ENCODE measurements at regions not wholly inside any gene's neighbourhood (a gene's known extent, or its start where the extent isn't known, plus 50 kb on each side); places are given as distances from the start of the nearest gene placed in this dataset.

GRCh38 chr11:113584371-113584770 lies 109.2 kb upstream of the DRD2 start:
- no peak for DNase-seq (ENCODE audit: low read depth, low spot score)
- WGBS (ENCODE audit: insufficient coverage, insufficient read length), result no CpG with 5 or more reads among the region's 6 CpGs
- Histone ChIP-seq H3K36me3 (ENCODE audit: control insufficient read depth, insufficient read depth, low read length) (no peaks in the 10 kb centered on the region), H3K9me3 (ENCODE audit: control insufficient read depth, insufficient read depth, low read length) (no peaks in the 10 kb centered on the region), H3K27ac (ENCODE audit: low read length) (no peak overlapping the region), H3K27me3 (ENCODE audit: control insufficient read depth, insufficient read depth, low read length) (no peaks in the 10 kb centered on the region), H3K4me1 (ENCODE audit: control insufficient read depth, insufficient read depth, low read length) (no peaks in the 10 kb centered on the region), H3K4me3 (ENCODE audit: low read length) (no peak overlapping the region)

- H3K27me3 ChIP-seq (ENCODE audit: control insufficient read depth, insufficient read depth, low read length), result no peaks in the 10 kb centered on the region
- H3K36me3 ChIP-seq (ENCODE audit: control insufficient read depth, insufficient read depth, low read length), result no peaks in the 10 kb centered on the region
- WGBS (ENCODE audit: insufficient coverage, insufficient read length), result no CpG with 5 or more reads among the region's 3 CpGs
Observed at GRCh38 chr11:113581713-113582112, 106.5 kb upstream of the DRD2 start.

GRCh38 chr11:113579292-113579940 lies 104.2 kb upstream of the DRD2 start:
- Histone ChIP-seq H3K27me3 (ENCODE audit: control insufficient read depth, insufficient read depth, low read length) (no peaks in the 10 kb centered on the region), H3K9me3 (ENCODE audit: control insufficient read depth, insufficient read depth, low read length) (no peaks in the 10 kb centered on the region), H3K27ac (ENCODE audit: low read length) (no peak overlapping the region), H3K4me3 (ENCODE audit: low read length) (no peak overlapping the region), H3K36me3 (ENCODE audit: control insufficient read depth, insufficient read depth, low read length) (no peaks in the 10 kb centered on the region), H3K4me1 (ENCODE audit: control insufficient read depth, insufficient read depth, low read length) (peaks cover 4% of the 10 kb centered on the region; the same call in 1 of the 2 replicates)
- no peak for DNase-seq (ENCODE audit: low read depth, low spot score)
- no CpG with 5 or more reads among the region's 11 CpGs for WGBS (ENCODE audit: insufficient coverage, insufficient read length)

More at GRCh38 chr11:113581713-113582112, 106.5 kb upstream of the DRD2 start:
- Histone ChIP-seq H3K27ac (ENCODE audit: low read length) (no peak overlapping the region), H3K9me3 (ENCODE audit: control insufficient read depth, insufficient read depth, low read length) (no peaks in the 10 kb centered on the region), H3K4me3 (ENCODE audit: low read length) (no peak overlapping the region), H3K4me1 (ENCODE audit: control insufficient read depth, insufficient read depth, low read length) (peaks cover 4% of the 10 kb centered on the region; the same call in 1 of the 2 replicates)
- no peak for DNase-seq (ENCODE audit: low read depth, low spot score)

DNA sequence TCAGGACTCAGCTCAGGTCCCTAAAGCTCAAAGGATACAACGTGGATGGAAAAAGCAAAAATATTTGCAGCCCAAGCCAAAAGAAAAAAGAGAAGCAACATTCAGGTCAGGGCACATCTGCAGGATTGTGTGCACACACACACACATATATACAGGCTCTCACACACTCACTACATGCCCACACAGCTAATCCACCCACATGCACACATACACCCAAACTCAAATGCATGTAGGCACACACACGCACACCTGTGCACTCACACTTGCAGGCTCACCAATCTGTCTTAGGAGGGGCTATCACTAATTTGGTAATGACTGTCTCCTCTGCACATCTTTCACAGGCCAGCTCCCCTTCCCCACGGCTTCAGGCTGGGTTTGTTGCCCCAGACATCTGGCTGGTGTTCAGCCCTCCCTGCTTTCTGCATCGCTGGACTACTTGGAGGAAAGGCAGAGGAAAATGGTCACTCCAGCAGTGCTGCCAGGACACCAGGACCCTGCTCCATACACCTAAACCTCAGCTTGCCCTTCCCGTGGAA lies 103.6 kb upstream of the DRD2 start:
- no peaks in the 10 kb centered on the region for H3K9me3 ChIP-seq (ENCODE audit: control insufficient read depth, insufficient read depth, low read length)
- peaks cover 4% of the 10 kb centered on the region; the same call in 1 of the 2 replicates for H3K4me1 ChIP-seq (ENCODE audit: control insufficient read depth, insufficient read depth, low read length)
- H3K27ac ChIP-seq (ENCODE audit: low read length), result no peak overlapping the region
- DNase-seq (ENCODE audit: low read depth, low spot score), result no peak
- WGBS (ENCODE audit: insufficient coverage, insufficient read length), result no CpG with 5 or more reads among the region's 5 CpGs
- H3K27me3 ChIP-seq (ENCODE audit: control insufficient read depth, insufficient read depth, low read length), result no peaks in the 10 kb centered on the region
- H3K36me3 ChIP-seq (ENCODE audit: control insufficient read depth, insufficient read depth, low read length), result no peaks in the 10 kb centered on the region
- H3K4me3 ChIP-seq (ENCODE audit: low read length), result no peak overlapping the region

- no peak for DNase-seq (ENCODE audit: low read depth, low spot score)
- Histone ChIP-seq H3K9me3 (ENCODE audit: control insufficient read depth, insufficient read depth, low read length) (no peaks in the 10 kb centered on the region), H3K27ac (ENCODE audit: low read length) (no peak overlapping the region), H3K27me3 (ENCODE audit: control insufficient read depth, insufficient read depth, low read length) (no peaks in the 10 kb centered on the region), H3K4me1 (ENCODE audit: control insufficient read depth, insufficient read depth, low read length) (peaks cover 4% of the 10 kb centered on the region; the same call in 1 of the 2 replicates), H3K36me3 (ENCODE audit: control insufficient read depth, insufficient read depth, low read length) (no peaks in the 10 kb centered on the region), H3K4me3 (ENCODE audit: low read length) (no peak overlapping the region)
- no CpG with 5 or more reads among the region's 1 CpG for WGBS (ENCODE audit: insufficient coverage, insufficient read length)
Observed at GRCh38 chr11:113578033-113578380, 102.8 kb upstream of the DRD2 start.

DNA sequence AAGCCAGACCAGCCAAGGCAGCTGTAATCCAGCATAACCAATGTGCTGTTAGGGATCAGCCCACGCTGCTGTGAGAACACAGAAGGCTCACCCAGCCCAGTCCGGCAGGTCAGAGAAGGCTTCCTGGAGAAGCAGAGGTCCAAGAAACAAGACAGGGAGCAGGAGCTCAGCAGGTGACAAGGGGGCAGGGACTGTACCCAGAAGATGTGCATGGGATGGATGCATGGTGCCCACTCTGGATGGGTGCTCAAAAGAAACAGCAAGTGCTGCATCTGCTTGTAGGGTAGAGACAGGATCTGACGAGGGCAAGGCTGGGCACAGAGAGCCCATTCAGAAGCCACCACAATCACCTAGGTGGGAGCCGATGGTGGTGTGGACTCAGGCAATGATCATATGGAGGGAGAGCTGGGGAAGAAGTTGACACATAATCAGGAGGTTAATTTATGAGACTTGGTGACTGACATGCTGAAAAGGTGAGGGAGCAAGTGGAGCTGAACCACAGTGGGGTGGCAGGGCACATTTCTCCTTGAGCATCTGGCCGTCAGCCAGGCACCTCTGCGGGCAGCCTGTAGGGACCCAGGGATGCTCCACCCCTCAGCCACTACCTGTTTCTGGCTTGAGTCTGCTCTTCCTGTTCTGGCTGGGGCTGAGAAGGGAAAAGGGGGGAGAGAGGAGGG lies 102.3 kb upstream of the DRD2 start:
- H3K27me3 ChIP-seq (ENCODE audit: control insufficient read depth, insufficient read depth, low read length), result no peaks in the 10 kb centered on the region
- no peak overlapping the region for H3K27ac ChIP-seq (ENCODE audit: low read length)
- peaks cover 4% of the 10 kb centered on the region; the same call in 1 of the 2 replicates for H3K4me1 ChIP-seq (ENCODE audit: control insufficient read depth, insufficient read depth, low read length)
- no peaks in the 10 kb centered on the region for H3K9me3 ChIP-seq (ENCODE audit: control insufficient read depth, insufficient read depth, low read length)
- no CpG with 5 or more reads among the region's 6 CpGs for WGBS (ENCODE audit: insufficient coverage, insufficient read length)
- no peak overlapping the region for H3K4me3 ChIP-seq (ENCODE audit: low read length)
- no peaks in the 10 kb centered on the region for H3K36me3 ChIP-seq (ENCODE audit: control insufficient read depth, insufficient read depth, low read length)
- DNase-seq (ENCODE audit: low read depth, low spot score), result no peak

- DNase-seq (ENCODE audit: low read depth, low spot score), result no peak
- Histone ChIP-seq H3K27me3 (ENCODE audit: control insufficient read depth, insufficient read depth, low read length) (no peaks in the 10 kb centered on the region), H3K4me1 (ENCODE audit: control insufficient read depth, insufficient read depth, low read length) (peaks cover 4% of the 10 kb centered on the region; the same call in 1 of the 2 replicates), H3K9me3 (ENCODE audit: control insufficient read depth, insufficient read depth, low read length) (no peaks in the 10 kb centered on the region), H3K27ac (ENCODE audit: low read length) (no peak overlapping the region), H3K36me3 (ENCODE audit: control insufficient read depth, insufficient read depth, low read length) (no peaks in the 10 kb centered on the region), H3K4me3 (ENCODE audit: low read length) (no peak overlapping the region)
- WGBS (ENCODE audit: insufficient coverage, insufficient read length), result no CpG with 5 or more reads among the region's 2 CpGs
Observed at GRCh38 chr11:113574586-113574985, 99.4 kb upstream of the DRD2 start.

GRCh38 chr11:113574171-113574570 lies 99.0 kb upstream of the DRD2 start:
- Histone ChIP-seq H3K4me3 (ENCODE audit: low read length) (no peak overlapping the region), H3K27ac (ENCODE audit: low read length) (no peak overlapping the region), H3K9me3 (ENCODE audit: control insufficient read depth, insufficient read depth, low read length) (no peaks in the 10 kb centered on the region), H3K36me3 (ENCODE audit: control insufficient read depth, insufficient read depth, low read length) (no peaks in the 10 kb centered on the region), H3K4me1 (ENCODE audit: control insufficient read depth, insufficient read depth, low read length) (peaks cover 4% of the 10 kb centered on the region; the same call in 1 of the 2 replicates), H3K27me3 (ENCODE audit: control insufficient read depth, insufficient read depth, low read length) (no peaks in the 10 kb centered on the region)
- DNase-seq (ENCODE audit: low read depth, low spot score), result no peak
- no CpG with 5 or more reads among the region's 4 CpGs for WGBS (ENCODE audit: insufficient coverage, insufficient read length)

DNA sequence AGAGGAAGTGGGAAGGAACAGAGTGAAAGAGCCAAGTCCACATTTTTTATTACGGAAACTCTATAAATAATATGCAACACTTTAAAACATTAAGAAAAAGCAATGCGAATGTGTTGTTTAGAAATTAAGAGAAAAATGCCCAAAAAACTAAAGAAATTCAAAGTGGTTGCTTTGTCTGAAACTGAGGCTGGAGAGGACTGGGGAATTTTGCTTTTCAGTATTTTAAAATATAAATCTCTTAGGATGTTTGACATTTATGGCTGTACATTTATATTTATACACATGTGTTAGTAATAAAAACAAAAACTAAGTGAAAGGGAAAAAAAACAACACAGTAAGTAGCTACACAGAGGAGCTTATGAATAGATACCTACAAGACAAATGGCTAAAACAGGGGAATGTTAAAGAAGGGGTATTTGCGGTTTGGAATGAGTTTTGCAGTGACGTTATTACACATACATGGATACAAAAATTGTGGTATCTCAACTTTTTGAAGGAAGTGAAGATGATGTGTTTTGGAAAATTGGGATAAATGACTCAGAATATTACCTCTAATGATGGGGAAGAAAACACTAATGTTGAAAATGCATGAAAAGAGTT lies 97.0 kb upstream of the DRD2 start:
- WGBS (ENCODE audit: insufficient coverage, insufficient read length), result 100% methylated on average over 2 of the region's 4 CpGs
- Histone ChIP-seq H3K27me3 (ENCODE audit: control insufficient read depth, insufficient read depth, low read length) (no peaks in the 10 kb centered on the region), H3K4me1 (ENCODE audit: control insufficient read depth, insufficient read depth, low read length) (peaks cover 2% of the 10 kb centered on the region; the same call in 1 of the 2 replicates), H3K36me3 (ENCODE audit: control insufficient read depth, insufficient read depth, low read length) (no peaks in the 10 kb centered on the region), H3K4me3 (ENCODE audit: low read length) (no peak overlapping the region), H3K9me3 (ENCODE audit: control insufficient read depth, insufficient read depth, low read length) (no peaks in the 10 kb centered on the region), H3K27ac (ENCODE audit: low read length) (no peak overlapping the region)
- DNase-seq (ENCODE audit: low read depth, low spot score), result no peak

DNA sequence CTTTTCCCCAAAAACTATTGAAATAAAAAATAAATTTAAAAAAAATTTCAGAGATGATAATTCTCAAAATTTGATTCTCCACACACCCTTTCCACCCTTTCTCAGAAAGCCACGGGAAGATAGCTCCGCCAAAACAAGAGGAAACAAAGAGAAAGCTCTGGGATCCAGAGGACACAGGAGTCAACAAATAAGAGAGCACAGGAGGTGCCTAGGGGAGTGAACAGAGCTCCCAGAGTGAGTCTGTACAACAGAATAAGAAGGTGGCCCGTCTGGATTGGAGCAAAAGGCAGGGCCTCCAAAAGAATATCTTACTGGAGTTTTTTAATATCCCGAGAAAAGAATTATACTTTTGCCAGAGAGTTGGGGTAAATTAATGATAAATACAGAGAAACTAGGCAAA lies 96.3 kb upstream of the DRD2 start:
- H3K4me3 ChIP-seq (ENCODE audit: low read length), result no peak overlapping the region
- no peaks in the 10 kb centered on the region for H3K27me3 ChIP-seq (ENCODE audit: control insufficient read depth, insufficient read depth, low read length)
- no peaks in the 10 kb centered on the region for H3K36me3 ChIP-seq (ENCODE audit: control insufficient read depth, insufficient read depth, low read length)
- H3K27ac ChIP-seq (ENCODE audit: low read length), result no peak overlapping the region
- H3K4me1 ChIP-seq (ENCODE audit: control insufficient read depth, insufficient read depth, low read length), result peaks cover 2% of the 10 kb centered on the region; the same call in 1 of the 2 replicates
- no peaks in the 10 kb centered on the region for H3K9me3 ChIP-seq (ENCODE audit: control insufficient read depth, insufficient read depth, low read length)
- no peak for DNase-seq (ENCODE audit: low read depth, low spot score)
- WGBS (ENCODE audit: insufficient coverage, insufficient read length), result no CpG with 5 or more reads among the region's 4 CpGs
